ENCODE measurements at regions not wholly inside any gene's neighbourhood (a gene's known extent, or its start where the extent isn't known, plus 50 kb on each side); places are given as distances from the start of the nearest gene placed in this dataset.
"Not testable (repeated sequence)": the region's sequence is repeated elsewhere in the genome, so short reads cannot be mapped to it uniquely, and the experiment has no call there.

DNA sequence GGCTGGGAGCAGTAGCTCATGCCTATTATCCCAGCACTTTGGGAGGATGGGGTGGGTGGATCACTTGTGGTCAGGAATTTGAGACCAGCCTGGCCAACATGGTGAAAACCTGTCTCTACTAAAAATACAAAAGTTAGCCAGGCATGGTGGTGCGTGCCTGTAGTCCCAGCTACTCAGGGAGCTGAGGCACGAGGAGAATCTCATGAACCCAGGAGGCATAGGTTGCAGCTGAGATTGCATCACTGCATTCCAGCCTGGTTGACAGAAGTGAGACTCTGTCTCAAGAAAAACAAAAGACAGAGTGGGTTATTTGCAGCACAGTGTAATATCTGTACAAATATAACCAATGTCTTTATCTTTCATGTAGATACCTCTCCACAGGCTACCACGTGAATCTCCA, 606.2 kb upstream of the CITED2 start:
- not testable (repeated sequence) for DNase-seq (ENCODE audit: low read depth, low spot score)

DNA sequence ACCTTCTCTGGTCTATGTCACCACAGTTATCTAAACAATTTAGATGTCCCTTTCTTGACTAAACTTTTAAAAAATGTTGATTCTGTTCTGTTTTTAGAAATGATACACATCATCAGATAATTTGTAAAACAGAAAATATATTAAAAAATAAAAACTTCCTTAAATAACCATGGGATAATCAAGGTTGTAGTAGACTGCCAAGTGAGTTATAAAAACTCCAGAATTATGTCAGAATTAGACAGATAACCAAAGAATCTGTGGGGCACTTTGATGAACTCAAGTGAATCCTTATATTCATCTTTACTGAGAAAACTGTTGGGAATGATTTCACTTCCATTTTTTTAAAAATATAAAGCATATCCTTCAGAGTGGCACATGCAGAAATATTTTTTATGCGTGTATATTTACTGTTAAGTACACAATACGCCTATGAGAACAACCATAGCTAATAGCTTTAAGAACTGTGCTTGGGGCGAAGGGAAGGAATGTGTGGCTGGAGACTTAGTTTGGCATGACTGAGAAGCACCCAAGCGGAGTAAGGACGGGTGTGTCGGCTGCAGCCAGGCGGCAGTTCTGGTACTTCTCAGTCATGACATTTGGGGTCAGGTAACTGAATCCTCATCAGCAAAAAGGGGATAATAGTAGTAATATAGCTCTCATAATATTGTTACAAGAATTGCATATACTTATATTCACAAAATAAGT, 604.7 kb upstream of the CITED2 start:
- no peak for DNase-seq (ENCODE audit: low read depth, low spot score)

DNA sequence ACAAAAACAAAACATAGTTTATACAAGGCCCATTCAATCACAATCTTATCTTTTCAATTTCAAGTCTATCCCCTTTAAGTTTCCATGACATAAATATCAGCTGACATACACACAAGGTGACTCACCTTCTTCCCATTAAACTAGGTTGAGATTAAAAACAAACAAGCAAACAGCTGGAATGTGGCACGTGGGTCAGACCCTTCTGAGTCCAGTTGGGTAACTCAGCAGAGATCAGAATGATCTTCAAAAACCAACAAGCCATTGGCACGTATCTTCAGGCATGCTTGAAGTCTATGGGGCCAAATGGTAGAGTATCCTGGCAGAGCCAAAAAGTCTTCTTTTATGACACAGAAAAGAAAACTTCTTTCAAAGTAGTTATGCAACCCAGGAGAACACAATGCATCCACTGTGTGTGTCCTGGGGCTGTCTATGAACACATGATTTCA, 603.5 kb upstream of the CITED2 start:
- no peak for DNase-seq (ENCODE audit: low read depth, low spot score)

DNA sequence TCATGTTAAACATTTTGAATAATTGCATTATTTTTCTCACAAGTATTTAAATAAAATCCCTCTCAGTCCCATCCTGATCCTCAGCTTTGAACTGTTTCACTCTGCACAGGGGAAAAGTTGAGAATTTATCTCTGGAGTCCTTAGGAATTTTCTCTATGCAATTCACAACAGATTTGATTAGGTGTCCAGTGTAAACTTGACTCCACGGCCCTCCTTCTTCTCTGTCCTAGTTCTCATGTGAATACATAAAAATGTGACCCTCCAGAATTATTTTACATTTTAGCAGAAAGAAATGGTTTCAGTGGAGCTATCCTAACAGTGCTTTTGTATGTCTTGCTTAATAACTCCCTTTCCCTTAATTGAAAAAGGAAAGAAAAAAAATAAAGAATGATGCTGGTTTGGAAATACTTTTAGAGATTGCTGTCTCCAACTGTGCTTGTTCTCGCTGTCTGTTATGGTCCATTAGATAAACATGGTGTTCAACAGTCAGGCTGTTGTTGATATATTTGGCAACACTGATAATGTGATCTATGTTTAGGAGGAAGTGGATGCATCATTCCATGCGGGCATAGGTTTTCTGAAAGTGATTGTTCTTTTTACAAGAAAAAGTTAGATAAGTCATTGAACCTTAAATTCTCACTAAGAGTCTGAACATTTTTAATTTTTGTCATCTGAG, 599.4 kb upstream of the CITED2 start:
- DNase-seq (ENCODE audit: low read depth, low spot score) = no peak

DNA sequence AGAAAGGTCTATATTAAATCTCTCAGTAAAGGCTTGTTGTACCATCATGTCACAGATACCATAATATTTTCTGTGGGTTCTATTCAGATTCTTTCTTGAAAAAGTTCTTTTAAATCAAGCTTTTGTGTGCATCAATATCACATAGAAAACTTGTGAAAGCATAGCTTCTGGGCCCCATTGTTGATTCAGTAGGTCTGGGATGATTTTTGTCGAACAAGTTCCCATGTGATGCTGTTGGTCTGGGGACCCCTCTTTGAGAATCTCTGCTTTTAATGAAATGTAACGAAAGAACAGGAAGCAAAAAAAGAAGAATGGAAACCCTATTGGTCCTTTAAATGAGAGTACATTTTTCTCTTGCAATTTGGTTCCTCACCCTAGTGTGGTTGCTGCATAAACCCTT, 597.7 kb upstream of the CITED2 start:
- DNase-seq (ENCODE audit: low read depth, low spot score) = no peak

DNA sequence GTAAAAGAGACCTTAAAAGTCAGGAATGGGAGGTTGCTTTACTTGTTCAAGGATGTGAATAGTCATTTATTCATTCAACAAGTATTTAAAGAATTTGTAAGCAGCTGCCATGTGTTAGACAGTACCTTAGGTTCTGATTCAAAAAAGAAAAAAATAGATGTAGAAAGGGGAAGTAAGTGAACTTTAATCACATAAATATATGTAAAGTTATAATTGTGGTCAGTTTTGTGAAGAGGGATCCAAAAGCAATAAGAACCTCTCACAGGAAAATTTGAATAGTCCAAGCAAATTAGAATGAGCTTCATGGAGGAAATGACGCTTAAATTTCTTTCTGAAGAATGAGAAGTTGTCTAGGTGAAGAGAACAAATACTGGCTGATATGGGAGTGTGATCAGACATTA, 596.1 kb upstream of the CITED2 start:
- no peak for DNase-seq (ENCODE audit: low read depth, low spot score)

DNA sequence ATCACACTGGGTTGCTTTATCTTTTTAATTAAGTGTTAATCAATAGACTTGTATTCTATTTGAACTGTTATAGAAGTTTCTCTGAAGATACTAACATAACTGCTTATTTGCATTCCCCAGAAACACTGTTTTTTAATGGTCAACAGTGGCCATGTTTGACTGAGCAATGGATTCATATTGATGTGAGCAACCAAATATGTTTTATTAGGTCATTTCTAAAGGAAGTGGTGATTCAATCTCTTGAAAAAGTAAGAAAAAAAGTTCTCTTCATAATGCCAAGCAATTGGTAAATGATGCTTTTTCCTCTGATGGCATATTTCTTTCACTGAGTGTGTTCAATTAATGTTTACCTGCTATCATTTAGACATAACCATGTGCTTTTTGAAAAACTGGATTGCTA, 593.0 kb upstream of the CITED2 start:
- no peak for DNase-seq (ENCODE audit: low read depth, low spot score)

DNA sequence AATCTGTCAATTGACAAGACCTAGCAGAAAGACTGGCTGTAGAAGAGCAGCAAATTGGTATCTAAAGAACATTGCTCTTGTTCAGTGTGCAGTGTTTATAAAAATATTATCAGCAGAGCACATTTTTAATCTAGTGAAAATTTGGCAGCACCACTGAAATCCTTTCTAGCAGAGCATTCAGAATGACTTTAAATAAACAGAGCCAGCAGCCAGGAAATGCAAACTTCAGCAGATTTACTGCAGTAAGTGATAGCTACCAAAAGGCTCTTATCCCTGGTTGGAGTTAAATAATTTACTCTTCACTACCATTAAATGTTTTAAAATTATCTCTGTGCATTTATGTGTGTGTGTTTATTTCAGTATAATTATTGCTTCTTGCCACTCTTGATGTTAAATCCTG, 590.9 kb upstream of the CITED2 start:
- no peak for DNase-seq (ENCODE audit: low read depth, low spot score)

DNA sequence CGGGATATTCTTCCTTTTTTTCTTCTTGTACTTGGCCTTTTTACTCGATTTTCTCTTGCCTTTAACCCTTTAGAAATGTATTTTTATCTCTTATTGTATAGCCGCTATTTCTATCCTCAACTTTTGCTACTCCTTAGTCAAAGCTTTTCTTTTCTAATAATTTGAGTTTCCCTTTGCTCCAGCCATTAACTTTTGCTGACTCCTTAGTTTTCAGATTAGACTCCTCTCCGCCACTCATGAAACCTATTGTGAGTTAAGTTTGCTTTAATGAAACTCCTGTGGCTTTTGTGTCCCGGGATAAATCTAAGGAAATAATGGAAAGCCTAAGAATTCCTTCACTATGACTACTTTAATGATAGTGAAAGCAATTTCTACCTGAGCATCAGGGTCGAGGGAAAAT, 590.3 kb upstream of the CITED2 start:
- DNase-seq (ENCODE audit: low read depth, low spot score) = no peak

DNA sequence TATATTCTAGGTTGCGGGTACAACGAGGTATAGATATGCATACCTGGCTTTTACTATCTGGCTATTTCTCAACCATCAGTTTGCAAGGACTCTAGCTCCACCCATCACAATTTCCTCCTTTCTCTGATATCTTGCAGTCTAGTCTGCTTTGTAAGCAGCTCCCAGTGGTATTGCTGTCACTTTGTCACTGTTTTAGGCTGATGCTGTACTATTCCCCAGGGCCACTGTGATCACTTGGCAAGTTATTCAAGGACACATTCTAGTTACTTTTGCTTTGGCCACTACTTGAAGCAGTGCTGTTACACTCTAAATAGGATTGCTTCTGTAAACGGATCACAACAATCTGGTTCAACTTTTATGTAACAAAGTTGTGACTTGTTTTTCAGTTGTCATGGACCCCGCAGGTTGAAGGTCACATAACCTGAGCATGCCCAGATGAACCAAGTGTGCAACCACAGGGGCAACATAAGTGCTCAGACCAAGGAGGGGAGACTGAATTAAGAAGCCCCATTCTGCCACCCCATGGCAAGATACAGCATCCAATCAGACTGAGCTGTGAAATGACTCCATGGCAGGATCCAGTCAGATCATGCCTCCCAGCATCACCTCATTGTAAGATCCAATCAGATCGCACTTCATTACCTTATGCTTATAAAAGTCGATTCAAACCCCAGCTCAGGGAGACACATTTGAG, 588.4 kb upstream of the CITED2 start:
- DNase-seq (ENCODE audit: low read depth, low spot score) = no peak

DNA sequence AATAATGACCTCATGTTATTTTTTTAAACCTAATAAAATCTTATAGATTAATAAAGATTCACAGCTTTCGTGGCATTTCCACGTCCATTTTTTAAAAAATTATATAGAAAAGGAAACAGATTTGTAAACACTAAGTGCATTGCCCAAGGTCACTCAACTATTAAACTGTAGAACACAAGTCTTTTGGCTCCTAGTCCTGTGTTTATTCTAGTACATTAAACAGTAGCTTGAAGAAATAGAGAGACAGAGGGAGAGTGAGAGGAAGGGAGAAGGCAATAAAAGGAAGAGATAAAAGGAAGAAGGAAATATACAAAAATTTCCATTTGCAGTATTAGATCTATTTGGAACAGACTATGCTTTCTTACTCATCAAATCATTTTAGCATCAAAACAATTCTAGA, 586.7 kb upstream of the CITED2 start:
- no peak for DNase-seq (ENCODE audit: low read depth, low spot score)

DNA sequence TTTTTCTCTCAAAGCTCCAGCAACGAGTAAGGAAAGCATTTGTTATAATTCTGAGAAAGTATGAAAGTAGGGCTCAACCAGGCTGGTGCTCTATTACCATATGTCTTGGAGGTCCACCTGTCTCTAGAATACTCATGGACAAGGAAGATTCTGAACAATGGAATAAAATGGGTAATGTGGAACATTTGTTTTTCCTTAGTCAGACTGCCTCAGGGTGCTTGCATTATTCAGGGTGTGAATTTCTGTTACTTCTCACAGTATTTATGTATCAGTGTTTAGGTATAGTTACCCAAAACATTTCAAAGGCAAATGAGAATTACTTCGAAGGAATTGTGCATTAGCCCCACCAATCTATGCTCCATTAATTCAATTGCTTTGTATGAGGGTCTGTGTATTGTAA, 586.2 kb upstream of the CITED2 start:
- DNase-seq (ENCODE audit: low read depth, low spot score) = no peak

DNA sequence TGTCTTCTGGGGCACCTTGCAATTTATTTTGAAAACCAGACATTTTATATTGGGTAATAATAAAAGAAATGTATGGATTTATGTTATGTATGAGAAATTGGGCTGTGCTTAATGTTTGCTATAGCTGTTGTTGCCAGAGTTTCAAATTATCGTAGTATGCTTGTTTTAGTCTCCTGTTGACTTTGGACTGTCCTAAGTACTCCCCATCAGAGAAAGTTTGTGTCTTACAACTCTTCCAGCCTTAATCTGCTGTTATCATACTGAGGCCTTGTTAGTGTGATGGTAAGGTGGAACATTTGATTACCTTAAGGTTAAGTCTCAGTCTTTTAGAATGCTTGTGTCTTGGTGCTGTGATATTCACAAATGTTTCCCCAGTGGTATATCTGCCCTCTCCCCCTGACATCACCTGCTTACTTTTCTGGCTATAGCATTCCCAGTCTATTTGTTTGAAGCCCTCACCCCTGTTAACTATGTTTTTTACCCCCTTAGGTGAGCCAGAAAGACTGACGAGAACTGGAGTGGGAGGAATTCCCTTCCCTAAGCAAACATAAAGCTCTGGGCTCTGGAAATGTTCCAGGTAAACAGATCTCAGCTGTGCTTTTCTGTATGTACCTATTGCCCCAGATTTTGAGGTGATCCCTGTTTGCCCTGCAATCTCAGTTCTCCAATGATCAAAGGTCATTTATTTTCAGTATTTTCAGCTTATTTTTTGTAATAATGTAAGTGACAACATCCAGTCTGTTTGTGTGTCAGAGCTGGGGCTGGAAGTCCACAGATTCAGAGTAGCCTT, 581.1 kb upstream of the CITED2 start:
- DNase-seq (ENCODE audit: low read depth, low spot score) = no peak

DNA sequence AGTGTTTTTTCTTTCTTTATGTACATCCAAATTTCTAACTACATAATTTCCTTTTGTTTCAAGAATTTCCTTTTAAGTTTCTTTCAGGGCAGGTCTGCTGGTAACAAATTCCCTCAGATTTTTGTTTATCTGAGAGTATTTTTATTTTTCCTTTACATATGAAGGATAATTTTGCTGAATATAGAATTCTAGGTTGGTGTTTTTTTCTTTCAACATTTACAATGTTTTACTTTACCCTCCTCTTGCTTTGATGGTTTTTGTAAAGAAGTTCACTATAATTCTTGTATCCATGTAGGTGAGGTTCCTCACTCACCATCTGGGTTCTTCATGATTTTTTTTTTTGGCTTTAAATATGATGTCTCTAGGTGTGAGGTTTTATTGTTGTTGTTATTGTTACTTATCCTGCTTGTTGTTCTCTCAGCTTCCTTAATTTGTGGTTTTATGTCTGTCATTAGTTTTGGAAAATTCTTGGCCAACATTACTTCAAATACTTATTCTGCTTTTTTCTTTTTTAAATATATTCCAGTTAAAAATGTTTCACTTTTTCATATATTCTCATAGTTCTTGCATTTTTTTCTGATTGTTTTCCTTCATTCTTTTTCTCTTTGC, 580.1 kb upstream of the CITED2 start:
- DNase-seq (ENCODE audit: low read depth, low spot score) = no peak

DNA sequence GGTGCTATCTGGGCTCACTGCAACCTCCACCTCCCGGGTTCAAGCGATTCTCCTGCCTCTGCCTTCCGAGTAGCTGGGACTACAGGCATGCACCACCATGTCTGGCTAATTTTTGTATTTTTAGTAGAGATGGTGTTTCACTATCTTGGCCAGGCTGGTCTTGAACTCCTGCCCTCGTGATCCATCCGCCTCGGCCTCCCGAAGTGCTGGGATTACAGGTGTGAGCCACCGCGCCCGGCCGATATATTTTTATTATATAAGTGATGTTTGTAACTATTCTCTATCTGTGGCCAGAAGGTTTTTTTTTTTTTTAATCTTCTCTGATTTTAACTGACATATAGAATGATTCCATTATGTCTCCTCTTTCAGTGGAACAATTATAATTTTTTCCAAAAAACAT, 579.3 kb upstream of the CITED2 start:
- DNase-seq (ENCODE audit: low read depth, low spot score) = not testable (repeated sequence)

DNA sequence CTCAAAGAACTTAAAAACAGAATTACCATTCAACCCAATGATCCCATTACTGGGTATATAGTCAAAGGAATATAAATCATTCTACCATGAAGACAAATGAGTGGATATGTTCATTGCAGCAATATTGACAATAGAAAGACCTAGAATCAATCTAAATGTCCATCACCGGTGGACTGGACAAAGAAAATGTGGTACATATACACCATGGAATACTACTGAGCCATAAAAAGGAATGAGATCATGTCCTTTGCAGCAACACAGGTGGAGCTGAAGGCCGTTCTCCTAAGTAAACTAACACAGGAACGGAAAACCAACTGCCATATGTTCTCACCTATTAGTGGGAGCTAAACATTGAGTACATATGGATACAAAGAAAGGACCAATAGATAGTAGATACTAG, 576.7 kb upstream of the CITED2 start:
- DNase-seq (ENCODE audit: low read depth, low spot score) = no peak

DNA sequence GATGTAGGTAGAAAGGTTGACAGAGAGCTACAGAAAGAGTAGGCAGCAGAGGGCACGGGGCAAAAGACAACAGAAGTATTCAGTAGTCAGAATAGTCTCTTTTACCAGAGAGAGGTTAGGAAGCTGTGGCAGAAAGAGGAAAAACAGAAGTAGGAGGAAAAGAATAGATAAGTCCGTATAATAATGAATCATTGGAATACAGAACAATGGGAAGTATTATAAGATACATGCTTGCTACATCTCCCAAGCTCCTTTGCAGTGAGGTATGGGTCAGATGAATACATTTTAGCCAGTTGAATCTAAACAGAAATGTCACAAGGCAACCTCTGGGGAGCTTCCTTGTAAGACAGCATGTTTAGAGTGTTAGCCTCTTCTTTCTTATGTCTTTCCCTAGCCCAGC, 570.5 kb upstream of the CITED2 start:
- DNase-seq (ENCODE audit: low read depth, low spot score) = no peak

DNA sequence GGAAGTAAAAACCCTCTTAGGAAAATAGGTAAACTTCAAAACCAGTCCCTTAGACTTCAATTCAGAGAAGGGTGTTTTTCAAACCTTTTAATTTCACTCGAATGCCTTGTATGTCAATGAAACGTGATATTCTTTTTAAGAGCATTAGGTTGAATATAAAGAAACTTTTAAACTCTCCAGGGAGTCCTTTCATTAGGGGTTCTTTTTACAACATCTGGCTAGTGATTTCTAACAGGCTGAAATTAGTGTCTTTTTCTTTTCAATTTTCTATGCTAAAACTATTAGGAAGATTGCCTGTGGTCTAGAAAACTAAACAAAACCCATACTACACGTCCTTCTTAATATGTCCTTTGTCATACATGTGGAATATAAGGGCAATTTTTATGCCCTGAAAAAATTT, 569.7 kb upstream of the CITED2 start:
- no peak for DNase-seq (ENCODE audit: low read depth, low spot score)

DNA sequence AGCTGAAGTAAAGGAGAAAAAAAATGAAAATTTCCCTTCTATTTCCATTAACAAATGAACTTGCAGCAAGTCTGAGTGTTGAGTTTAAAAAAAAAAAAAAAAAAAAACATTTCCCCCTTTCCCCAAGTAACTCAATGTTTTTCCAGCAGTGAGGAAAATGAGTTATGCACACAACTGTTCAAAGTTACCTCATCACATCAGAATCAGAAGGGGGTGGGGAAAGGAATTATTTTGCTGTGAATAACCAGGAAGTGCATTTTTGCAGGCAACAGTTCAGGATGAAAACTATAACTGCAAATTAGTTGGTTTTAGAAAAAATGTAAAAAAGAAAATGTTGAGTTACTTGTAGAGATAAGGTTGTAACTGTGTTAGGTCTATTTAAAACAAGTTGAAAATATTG, 568.9 kb upstream of the CITED2 start:
- DNase-seq (ENCODE audit: low read depth, low spot score) = no peak

DNA sequence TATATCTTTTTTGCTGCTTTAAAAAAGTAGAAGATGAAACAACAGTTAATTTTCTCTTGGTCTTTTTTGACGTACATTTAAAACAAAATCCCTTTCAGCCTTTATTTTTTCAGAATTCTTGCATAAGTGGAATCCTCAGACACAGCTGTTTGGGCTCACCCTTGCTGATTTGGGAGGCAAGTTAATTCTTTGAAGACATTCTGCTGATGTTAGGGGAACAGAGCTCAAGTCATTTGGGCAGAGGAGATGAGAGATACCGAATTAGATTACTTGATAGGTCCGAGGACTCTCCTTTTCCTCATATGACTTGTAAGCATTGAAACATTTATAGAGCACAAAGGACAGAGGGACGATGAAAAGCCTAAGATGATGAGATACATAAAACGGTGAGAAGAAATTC, 567.9 kb upstream of the CITED2 start:
- no peak for DNase-seq (ENCODE audit: low read depth, low spot score)

DNA sequence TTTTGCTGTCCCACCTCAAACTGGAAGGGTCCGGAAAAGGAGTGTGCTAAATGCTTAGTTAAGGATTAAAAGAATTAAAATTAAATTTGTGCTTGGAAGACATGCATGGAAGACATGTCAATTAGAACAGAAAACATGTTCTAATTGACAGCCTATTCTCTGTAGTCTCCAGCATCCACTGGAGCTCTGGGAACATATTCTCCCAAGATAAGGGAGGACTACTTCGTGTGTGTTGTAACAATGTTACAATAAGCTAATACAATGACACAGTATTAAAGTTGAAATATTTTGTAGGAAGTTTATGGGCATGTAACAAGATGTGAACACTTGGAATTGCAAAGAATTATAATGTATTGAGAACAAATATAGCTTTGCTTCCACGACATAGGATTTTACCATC, 567.4 kb upstream of the CITED2 start:
- no peak for DNase-seq (ENCODE audit: low read depth, low spot score)
